ENCODE measurements at regions not wholly inside any gene's neighbourhood (a gene's known extent, or its start where the extent isn't known, plus 50 kb on each side); places are given as distances from the start of the nearest gene placed in this dataset.

GRCh38 chr2:177317857-177318256 lies 53.3 kb upstream of the NFE2L2 start:
- DNase-seq (no peak), ATAC-seq (no peak)
- H3K4me1 ChIP-seq (ENCODE audit: control insufficient read depth, insufficient read depth, low read length): no peaks in the 10 kb centered on the region
- Mint-ChIP-seq H3K4me1 (no peaks in the 10 kb centered on the region), H3K27ac (no peak overlapping the region), H3K27me3 (ENCODE audit: low read depth in 2 of 2) (no peaks in the 10 kb centered on the region), H3K9me3 (no peaks in the 10 kb centered on the region), H3K36me3 (no peaks in the 10 kb centered on the region), H3K4me3 (no peak overlapping the region)
- TF ChIP-seq CTCF (IDR thresholded peaks at IDR 0.05): no peak
- WGBS (ENCODE audit: insufficient coverage): 100% methylated on average over 1 of the region's 1 CpG
- H3K4me3 ChIP-seq (ENCODE audit: low read length): no peak overlapping the region
- no peak overlapping the region for H3K27ac ChIP-seq (ENCODE audit: low read length)
- no peaks in the 10 kb centered on the region for H3K27me3 ChIP-seq (ENCODE audit: control insufficient read depth, insufficient read depth, low read length)
- no peaks in the 10 kb centered on the region for H3K36me3 ChIP-seq (ENCODE audit: control insufficient read depth, insufficient read depth, low read length)
- no peaks in the 10 kb centered on the region for H3K9me3 ChIP-seq (ENCODE audit: control insufficient read depth, insufficient read depth, low read length)
- intact Hi-C loops (cut with micrococcal nuclease): no loop called here

DNA sequence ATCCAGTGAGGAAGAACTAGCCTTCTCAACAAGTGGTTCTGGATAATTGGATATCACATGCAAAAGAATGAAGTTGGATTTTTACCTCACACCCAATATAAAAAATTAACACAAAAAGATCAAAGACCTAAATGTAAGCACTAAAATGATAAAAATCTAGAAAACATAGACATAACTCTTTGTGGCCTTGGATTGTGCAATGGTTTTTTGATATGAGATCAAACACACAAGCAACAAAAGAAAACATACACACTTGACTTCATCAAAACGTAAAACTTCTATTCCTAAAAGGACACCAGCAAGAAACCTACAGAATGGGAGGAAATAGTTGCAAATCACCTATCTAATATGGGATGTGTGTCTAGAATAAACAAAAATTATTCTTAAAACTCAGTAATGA lies 54.1 kb upstream of the NFE2L2 start:
- Histone ChIP-seq H3K4me1 (ENCODE audit: control insufficient read depth, insufficient read depth, low read length) (no peaks in the 10 kb centered on the region), H3K27me3 (ENCODE audit: control insufficient read depth, insufficient read depth, low read length) (no peaks in the 10 kb centered on the region), H3K9me3 (ENCODE audit: control insufficient read depth, insufficient read depth, low read length) (no peaks in the 10 kb centered on the region), H3K4me3 (ENCODE audit: low read length) (no peak overlapping the region), H3K36me3 (ENCODE audit: control insufficient read depth, insufficient read depth, low read length) (no peaks in the 10 kb centered on the region), H3K27ac (ENCODE audit: low read length) (no peak overlapping the region)
- Mint-ChIP-seq H3K4me1 (no peaks in the 10 kb centered on the region), H3K9me3 (no peaks in the 10 kb centered on the region), H3K36me3 (no peaks in the 10 kb centered on the region), H3K4me3 (no peak overlapping the region), H3K27ac (no peak overlapping the region), H3K27me3 (ENCODE audit: low read depth in 2 of 2) (no peaks in the 10 kb centered on the region)
- DNase-seq: no peak
- TF ChIP-seq CTCF (IDR thresholded peaks at IDR 0.05): no peak
- ATAC-seq: no peak
- intact Hi-C loops (cut with micrococcal nuclease): no loop called here
- WGBS (ENCODE audit: insufficient coverage): no CpG with 5 or more reads among the region's 1 CpG

DNA sequence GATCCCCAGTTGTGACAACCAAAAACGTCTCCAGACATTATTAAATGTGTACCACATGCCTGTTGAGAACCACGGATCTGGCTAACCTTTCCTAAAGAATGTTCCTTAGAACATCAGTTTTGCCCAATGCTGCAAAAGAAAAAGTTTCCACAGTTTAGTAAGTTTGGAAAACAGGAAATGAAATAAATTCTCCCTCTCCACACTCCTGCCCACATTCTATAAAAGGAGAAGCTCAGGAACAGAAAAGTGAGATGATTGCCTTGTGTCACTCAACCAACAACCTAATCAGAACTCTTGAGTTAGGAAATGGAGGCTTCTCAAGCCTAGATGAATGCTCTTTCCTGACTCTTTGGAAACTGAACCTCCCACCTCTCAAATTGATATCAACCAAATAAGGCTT lies 56.1 kb upstream of the NFE2L2 start:
- TF ChIP-seq CTCF (IDR thresholded peaks at IDR 0.05): no peak
- Mint-ChIP-seq H3K36me3 (no peaks in the 10 kb centered on the region), H3K27me3 (ENCODE audit: low read depth in 2 of 2) (no peaks in the 10 kb centered on the region), H3K9me3 (no peaks in the 10 kb centered on the region), H3K4me1 (no peaks in the 10 kb centered on the region), H3K4me3 (no peak overlapping the region), H3K27ac (no peak overlapping the region)
- DNase-seq (no peak), ATAC-seq (no peak)
- Histone ChIP-seq H3K4me1 (ENCODE audit: control insufficient read depth, insufficient read depth, low read length) (no peaks in the 10 kb centered on the region), H3K9me3 (ENCODE audit: control insufficient read depth, insufficient read depth, low read length) (no peaks in the 10 kb centered on the region), H3K27me3 (ENCODE audit: control insufficient read depth, insufficient read depth, low read length) (no peaks in the 10 kb centered on the region), H3K4me3 (ENCODE audit: low read length) (no peak overlapping the region), H3K36me3 (ENCODE audit: control insufficient read depth, insufficient read depth, low read length) (no peaks in the 10 kb centered on the region), H3K27ac (ENCODE audit: low read length) (no peak overlapping the region)
- 96% methylated on average over 2 of the region's 2 CpGs for WGBS (ENCODE audit: insufficient coverage)
- intact Hi-C loops (cut with micrococcal nuclease): no loop called here

DNA sequence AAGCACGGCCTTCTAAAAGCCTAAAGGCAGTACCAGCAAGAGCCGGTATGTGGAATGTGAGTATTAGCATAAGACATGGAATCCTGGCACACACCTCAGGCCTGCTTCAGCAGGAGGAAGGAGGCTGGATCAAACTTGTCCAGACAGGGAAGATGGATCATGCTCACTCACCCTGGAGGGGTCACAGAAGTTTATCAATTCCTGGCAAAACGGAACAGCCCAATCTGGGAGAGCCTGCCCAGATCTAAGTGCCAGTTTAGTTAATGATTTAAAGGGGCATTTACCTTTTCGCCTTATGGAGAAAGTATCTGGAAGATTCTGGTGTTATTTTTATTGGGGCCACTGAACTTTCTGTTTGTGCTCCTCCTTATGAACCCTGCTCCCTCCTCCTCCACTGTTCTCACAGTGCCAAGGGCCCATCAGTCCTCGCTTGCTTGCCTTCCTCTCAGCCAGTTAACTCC lies 58.3 kb upstream of the NFE2L2 start:
- no peak for ATAC-seq
- 96% methylated on average over 4 of the region's 5 CpGs for WGBS (ENCODE audit: insufficient coverage)
- Mint-ChIP-seq H3K27me3 (ENCODE audit: low read depth in 2 of 2) (no peaks in the 10 kb centered on the region), H3K9me3 (no peaks in the 10 kb centered on the region), H3K4me1 (no peaks in the 10 kb centered on the region), H3K27ac (no peak overlapping the region), H3K4me3 (no peak overlapping the region), H3K36me3 (no peaks in the 10 kb centered on the region)
- no peaks in the 10 kb centered on the region for H3K9me3 ChIP-seq (ENCODE audit: control insufficient read depth, insufficient read depth, low read length)
- no peaks in the 10 kb centered on the region for H3K4me1 ChIP-seq (ENCODE audit: control insufficient read depth, insufficient read depth, low read length)
- DNase-seq: no peak
- no peak overlapping the region for H3K4me3 ChIP-seq (ENCODE audit: low read length)
- no peaks in the 10 kb centered on the region for H3K27me3 ChIP-seq (ENCODE audit: control insufficient read depth, insufficient read depth, low read length)
- TF ChIP-seq CTCF (IDR thresholded peaks at IDR 0.05): no peak
- H3K36me3 ChIP-seq (ENCODE audit: control insufficient read depth, insufficient read depth, low read length): no peaks in the 10 kb centered on the region
- no peak overlapping the region for H3K27ac ChIP-seq (ENCODE audit: low read length)
- intact Hi-C loops (cut with micrococcal nuclease): no loop called here

All from natural killer cell (primary cell).